ENCODE measurements at regions not wholly inside any gene's neighbourhood (a gene's known extent, or its start where the extent isn't known, plus 50 kb on each side); places are given as distances from the start of the nearest gene placed in this dataset.

DNA sequence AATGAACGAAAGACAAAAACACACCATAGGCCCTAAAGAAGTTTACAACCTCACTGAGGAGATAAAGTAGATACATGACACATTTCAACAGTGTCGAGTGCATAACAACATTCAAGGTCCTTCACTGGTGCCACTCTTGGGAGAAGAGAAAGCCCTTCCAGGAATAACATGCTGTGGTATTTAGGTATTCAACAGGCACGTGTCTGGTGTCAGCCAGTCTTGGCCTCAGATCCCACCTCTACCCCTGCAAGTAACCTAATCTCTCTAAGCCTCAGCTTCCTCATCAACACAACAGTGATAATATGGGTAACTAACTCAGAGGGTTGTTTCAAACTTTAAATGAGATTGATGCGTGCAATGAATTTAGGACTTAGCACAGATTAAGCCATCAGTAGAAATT is 235.0 kb upstream of the ZC3H12C start:
- no peak for DNase-seq (ENCODE audit: low read depth in 3 of 3)

DNA sequence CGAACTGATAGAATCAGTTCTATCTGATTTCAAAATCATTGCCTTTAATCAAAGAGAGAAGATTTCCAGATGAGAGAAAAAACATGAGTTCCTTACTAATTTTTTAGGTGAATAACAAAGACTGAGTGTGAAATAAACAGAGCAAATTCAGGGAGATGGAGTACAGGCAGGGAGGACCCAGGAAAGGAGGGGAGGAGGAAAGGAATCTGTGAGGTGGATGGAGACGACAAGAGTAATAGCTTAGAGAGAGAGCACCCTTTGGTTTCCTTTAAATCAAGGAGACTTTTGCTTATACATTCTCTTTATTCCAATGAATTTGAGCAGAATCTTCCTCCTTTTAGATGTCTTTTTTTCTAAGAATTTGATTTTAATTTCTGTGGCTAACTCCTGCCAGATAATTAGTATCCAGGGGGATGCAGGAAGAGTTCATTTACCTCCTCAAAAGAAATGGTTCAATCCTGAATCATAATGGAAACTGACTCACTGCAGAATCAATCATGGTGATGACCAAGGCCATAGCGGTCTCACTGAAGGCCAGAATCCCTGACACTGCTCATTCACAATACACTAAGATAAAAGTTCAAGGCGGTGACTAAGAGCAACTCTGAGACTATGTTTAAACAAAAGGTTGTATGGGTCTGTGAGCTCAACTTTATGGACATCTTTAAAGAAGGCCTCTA is 234.0 kb upstream of the ZC3H12C start:
- DNase-seq (ENCODE audit: low read depth in 3 of 3): no peak

DNA sequence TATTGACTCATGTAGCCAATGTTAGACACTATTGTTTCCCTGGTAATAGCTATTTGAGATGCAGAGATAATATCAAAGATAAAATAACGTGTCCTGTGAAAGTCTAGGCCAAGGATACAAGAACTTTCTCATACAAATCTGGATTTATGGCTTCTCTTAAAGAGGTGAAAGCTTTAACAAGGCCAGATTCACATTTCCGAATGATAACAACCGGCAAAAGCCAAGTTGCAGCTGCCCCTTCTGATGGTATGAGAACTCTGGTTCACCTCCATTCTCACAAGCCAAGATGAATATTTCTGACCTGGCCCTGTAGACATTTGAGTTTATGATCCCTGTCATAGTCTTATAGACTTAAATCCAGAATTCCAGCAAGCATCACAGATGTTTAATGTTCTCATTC is 230.4 kb upstream of the ZC3H12C start:
- DNase-seq (ENCODE audit: low read depth in 3 of 3): no peak

DNA sequence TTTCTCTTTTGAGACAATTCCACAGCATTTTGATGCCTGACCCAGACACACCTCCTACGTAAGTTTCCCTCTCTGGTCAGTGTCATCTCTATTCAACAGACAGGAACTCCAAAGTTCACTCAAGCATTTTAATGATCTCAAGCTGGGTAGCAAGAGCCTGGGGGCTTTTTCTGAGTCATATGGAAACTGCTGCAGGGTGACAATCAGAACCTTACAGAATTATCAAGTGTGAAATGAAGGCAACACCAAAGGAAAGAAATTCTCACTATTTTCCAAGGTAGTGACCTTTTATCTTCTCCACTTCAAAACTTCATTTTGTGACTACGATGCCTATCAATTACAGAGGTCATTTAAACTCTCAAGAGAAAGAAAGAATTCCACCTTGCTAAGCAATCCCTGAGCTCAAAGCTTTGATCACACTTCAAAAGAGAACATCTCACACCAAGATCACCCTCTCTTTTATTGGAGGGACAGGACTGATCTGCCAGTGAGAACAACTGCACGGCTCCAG is 229.0 kb upstream of the ZC3H12C start:
- no peak for DNase-seq (ENCODE audit: low read depth in 3 of 3)

DNA sequence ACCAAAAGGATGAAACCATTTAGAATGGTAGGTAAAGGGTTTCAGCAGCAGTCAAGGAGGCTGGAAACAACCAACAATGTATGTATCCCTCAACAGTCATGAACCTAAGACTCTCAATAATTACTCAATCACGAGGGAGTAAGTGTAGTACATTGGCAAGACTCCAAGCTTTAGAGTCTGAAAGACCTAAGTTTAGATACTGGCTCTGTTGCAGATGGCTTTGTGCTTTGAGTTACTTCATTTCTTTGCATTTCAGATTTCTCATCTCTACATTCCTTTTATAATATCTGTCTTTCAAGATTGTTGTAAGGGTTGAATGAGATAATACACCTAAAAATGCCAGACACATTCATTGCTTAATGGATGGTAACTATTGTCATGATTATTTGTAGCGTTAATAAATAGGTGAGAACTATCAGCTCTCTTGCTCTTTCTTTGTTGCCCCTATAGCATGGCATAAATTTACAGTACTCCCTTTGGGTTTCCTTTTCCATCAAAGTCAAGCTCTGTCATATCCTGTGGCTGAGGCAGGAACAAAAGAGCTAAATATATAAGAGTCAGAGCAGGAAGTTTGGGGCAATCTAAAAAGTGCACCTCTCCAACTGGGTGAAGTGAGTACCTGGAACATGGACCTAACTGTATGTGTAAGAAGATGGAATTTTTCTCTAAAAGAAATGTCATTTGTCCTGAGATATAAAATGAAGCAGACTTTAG is 228.2 kb upstream of the ZC3H12C start:
- DNase-seq (ENCODE audit: low read depth in 3 of 3): no peak

DNA sequence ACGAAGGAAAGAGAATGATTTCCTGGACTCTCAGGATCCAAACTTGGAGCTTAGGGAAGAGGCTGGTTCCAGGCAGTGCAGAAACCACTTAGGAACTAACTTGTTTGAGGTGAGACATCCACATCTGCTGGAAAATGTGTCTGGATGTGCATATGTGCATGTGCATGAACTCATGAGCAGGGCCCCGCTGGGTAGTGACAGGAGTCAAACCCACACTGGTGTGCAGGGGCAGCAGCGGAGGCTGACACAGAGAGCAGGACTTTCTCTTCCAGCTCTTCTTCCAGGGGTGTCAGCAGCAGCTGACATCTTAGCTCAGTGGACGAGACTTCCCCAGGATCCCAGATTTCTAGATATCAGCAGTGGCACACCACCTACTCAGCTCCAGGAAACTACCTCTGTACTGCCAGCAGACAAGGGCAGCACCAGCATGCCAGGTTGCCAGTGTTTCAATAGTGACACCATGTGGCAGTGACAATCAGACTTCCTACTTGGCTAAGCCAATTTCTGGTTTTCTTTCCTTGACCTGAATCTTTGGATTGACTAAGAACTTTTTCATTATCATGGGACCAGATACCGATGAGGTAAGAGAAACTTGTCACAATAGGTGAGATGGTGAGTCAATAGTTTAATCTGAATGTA is 227.5 kb upstream of the ZC3H12C start:
- no peak for DNase-seq (ENCODE audit: low read depth in 3 of 3)

DNA sequence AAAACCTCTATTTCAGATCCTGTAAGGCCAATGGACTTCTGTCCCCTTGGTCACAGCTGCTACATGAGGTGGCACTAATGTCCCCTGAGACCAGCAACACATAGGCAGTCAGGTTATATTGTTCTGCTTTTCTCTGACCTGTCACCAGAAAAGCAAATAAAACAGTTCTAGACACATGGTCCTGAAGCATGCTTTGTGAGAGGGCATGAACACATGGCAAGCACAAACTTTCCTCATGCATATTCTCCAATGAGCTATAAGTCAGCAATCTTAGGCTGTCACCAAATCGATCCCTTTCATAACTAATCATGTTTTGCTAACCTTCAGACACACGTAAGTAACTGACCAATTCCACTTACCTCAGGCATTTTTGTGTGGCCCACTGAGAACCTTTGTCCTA is 225.4 kb upstream of the ZC3H12C start:
- DNase-seq (ENCODE audit: low read depth in 3 of 3): no peak

DNA sequence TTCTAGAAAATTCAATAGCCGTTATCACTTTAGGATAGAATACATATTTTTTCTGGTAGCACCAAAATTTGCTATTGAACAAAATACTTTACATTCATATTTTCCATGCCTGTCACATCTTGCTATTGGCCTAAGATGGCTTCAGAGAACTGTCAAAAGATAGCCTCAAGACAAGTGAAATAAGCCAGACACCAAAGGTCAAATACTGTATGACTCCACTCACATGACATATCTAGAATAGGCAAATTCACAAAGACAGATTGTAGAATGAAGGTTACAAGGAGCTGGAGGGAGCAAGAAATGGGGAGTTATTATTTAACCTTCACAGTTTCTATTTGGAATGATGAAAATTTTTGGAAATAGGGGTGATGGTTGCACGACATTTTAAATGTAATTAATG is 223.7 kb upstream of the ZC3H12C start:
- DNase-seq (ENCODE audit: low read depth in 3 of 3): no peak

DNA sequence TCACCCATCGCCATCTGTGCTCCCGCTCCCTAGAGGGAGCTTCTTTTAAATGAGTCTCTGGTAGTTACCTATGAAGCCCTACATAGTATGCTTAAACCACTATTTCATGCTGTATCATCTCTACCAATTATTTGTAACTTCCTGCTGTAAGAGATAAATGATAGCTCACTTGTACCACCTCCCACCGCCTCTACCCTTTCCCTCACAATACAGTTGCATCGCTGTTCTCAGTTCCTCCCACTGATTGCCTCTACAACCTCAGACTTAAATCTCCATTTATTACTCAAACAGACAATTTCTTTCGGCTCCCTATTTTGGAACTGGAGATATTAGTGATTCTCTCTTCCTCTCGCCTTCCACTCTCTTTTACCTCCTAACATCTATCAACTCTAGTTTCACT is 222.9 kb upstream of the ZC3H12C start:
- no peak for DNase-seq (ENCODE audit: low read depth in 3 of 3)

DNA sequence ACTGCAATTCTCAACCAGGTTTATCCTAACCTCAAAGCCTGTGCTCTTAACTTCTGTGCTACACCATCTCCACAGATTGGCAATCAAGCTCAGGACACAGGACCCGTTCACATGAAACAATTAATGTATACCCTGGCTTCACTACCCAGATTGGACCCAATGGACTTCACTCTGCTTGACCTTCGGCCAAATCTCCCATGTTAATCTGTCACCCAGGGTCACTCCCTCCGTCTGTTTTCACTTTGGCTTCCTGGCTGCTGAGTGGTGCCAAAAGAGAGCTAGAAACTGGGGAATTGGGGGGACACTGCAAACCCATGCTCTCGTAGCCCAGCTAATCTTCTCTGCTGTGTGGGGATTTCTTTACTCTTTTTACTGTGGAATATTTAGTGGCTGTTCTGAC is 216.1 kb upstream of the ZC3H12C start:
- DNase-seq (ENCODE audit: low read depth in 3 of 3): no peak

DNA sequence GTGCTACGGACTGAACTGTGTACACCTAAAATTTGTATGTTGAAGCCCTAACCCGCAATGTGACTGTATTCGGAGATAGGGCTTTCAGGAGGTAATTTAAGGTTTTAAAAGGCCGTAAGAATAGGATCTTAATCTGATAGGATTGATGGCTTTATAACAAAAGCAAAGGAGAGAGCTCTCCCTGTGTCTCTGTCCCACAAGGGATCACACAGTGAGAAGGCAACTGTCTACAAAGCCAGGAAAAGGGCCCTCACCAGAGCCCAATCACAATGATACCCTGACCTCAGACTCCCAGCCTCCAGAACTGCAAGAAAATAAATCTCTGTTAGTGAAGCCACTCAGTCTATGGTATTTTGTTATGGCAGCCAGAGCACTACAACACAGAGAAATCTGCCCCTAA is 208.7 kb upstream of the ZC3H12C start:
- no peak for DNase-seq (ENCODE audit: low read depth in 3 of 3)

DNA sequence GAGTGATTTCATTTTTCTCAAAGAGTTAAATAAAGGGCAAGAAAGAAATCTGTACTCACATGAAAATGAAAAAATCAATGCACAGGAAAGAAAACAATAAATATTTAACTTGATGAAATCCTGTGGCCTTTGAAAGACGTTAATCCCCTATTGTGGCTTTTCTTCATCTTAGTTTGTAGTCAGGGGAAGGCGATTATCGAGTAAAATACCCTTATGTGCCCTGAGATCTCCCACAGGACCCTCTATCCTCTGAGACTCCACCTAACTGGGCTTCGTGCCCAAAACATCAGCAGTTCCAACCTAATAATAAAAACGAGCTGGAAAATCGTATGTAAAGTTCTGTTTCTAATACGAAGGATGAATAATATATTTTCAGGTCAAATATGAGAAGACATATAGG is 208.2 kb upstream of the ZC3H12C start:
- DNase-seq (ENCODE audit: low read depth in 3 of 3): no peak

DNA sequence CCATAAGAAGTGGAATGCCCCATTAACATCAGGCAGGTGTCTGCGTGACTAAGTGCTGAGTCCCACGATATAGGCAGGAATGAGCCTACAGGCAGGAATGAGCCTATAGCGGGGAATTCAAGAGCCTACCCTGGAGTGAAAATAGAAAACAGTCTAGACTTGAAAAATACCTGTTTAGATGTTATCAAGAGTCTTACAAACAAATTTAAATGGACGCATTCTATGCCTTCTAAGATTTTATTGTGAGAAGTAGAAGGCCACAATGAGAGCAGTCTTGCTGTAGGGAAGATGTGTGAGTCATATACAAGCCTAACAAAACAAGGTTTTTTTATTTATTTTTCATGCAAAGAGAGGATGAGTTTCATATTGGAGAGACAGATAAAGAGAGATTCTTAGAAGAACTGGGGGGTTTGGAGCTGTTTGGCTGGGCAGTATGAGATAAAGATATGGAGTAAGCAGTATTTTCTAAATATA is 200.8 kb upstream of the ZC3H12C start:
- no peak for DNase-seq (ENCODE audit: low read depth in 3 of 3)

DNA sequence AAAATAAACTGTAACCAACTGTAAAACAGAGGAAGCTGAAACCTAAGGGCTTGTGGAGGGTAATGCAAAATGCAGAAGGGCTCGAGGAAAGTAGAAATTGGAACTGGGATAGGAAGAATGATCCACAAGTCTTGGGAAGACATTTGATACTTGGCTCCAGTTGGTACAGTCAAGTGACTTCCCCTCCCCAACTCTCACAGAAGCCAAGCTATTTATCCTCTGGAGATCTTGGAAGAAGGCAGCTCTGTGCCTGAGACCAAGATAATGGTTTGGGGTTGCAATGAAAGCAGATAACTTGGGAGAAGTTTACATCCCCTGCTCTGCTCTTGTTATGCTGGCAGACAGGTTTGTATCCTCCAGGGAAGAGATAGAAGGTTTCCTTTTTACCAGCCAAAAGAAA is 198.9 kb upstream of the ZC3H12C start:
- DNase-seq (ENCODE audit: low read depth in 3 of 3): no peak

DNA sequence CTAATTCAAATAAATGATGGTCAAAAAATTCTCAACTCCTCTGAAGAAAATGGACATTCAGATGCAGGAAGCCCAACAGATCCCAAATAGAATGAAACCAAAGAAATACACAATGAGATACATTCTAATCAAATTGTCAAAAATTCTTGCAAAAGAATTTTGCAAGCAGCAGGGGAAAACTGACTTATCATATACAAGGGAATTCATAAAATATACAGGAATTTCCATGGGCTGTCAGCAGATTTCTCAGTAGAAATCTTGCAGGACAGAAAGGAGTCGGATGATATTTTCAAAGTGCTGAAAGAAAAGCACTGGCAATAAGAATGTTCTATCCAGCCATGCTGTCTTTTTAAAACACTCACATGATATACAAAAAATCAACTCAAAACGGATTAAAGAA is 194.6 kb upstream of the ZC3H12C start:
- no peak for DNase-seq (ENCODE audit: low read depth in 3 of 3)

DNA sequence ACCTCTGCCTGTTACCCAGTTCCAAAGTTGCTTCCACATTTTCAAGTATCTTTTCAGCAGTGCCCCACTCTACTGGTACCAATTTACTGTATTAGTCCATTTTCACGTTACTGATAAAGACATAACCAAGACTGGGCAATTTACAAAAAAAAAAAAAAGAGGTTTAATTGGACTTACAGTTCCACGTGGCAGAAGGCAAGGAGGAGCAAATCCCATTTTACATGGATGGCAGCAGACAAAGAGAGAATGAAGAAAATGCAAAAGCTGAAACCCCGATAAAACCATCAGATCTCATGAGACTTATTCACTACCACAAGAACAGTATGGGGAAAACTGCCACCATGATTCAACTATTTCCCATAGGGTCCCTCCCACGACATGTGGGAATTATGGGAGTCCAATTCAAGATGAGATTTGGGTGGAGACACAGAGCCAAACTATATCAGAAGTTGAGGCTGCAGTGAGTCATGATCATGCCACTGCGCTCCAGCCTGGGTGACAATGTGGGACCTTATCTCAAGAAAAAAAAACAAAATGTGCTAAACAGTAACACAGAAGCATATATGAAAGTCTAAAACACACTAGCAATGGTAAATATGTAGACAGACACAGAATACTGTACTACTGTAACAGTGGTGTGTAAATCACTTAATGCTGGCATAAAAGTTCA is 190.3 kb upstream of the ZC3H12C start:
- DNase-seq (ENCODE audit: low read depth in 3 of 3): no peak

DNA sequence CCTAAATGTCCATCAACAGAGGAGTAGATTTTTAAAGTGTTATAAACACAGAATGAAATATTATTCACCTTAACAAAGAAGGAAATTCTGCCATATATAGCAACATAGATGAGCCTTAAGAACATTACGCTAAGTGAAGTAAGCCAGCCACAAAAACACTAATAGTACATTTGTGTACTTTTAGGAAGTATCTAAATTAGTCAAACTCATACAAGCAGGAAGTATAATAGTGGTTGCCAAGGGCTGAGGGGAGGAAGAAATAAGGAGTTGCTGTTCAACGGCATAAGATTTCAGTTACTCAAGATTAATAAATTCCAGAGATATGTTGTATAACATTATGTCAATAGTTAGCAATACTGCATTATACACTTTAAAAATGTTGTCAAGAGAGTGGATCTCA is 181.7 kb upstream of the ZC3H12C start:
- DNase-seq (ENCODE audit: low read depth in 3 of 3): no peak

DNA sequence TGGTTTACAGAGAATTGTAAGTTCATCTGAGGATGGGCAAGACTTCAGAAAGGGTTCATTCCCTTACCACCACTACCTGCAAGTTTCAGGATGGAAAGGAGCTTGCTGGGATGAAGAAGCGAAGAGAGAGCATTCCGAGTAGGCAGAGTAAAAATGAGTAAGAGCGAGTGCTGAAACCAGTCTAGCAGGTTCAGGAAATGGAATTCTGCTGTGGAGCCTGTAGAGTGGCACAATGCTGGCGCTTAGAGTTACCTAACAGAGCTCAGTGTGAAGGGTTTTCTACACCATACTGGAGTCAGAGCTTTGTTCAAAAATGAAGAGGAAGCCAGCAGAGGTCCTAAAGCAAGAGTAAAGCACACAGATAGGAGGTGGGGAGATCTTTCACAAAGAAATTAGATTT is 179.2 kb upstream of the ZC3H12C start:
- no peak for DNase-seq (ENCODE audit: low read depth in 3 of 3)

DNA sequence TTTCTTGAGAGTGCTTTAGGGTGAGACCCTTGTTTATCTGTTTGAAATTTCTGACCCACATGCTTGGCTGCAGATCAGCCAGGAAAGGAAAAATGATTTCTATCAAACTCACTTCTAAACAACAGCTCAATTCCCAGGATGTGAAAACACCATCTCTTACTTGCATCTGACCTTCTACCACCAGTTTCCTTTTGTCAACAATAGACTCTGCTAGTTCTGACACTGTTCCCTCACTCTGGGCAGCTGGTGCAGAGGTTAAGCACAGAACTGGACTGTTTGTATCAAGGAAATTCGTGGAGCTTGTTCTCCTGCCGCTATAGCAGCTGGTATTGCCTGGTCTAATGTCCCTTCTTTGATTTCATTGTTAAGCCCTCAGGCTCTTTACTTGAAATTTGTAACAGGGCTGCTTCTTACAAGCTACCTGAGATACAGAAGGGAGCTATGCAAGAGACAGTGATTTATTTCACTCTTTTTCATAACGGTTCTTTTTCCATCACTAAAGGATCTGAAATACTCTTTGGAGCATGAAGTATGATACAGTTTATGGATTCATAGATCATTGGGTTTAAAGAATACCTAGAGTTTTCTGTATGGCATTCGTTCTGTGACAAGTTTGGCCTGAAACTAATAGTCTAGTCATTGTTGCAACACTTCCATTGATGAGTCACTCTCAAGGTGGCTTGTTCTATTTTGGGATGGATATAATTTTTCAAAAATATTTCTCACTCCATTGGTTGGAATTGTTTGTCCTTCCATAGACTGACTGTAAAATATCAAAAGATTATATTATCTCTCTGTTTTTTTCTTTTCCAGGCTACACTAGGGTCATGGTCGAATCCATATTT is 178.2 kb upstream of the ZC3H12C start:
- no peak for DNase-seq (ENCODE audit: low read depth in 3 of 3)

DNA sequence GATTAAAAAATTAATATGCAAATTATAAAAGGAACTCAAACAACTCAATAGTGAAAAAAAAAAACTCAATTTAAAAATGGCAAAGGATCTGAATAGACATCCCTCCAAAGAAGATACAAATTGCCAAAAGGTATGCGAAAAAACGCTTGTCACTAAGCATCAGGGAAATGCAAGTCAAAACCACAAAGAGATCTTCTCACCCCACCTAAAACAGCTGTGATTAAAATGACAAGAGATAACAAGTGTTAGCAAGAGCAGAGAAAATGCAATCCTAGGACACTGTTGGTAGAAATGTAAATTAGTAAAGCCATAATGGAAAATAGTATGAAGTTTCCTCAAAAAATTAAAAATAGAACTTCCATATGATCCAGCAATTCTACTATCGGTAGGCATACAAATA is 166.3 kb upstream of the ZC3H12C start:
- no peak for DNase-seq (ENCODE audit: low read depth in 3 of 3)

DNA sequence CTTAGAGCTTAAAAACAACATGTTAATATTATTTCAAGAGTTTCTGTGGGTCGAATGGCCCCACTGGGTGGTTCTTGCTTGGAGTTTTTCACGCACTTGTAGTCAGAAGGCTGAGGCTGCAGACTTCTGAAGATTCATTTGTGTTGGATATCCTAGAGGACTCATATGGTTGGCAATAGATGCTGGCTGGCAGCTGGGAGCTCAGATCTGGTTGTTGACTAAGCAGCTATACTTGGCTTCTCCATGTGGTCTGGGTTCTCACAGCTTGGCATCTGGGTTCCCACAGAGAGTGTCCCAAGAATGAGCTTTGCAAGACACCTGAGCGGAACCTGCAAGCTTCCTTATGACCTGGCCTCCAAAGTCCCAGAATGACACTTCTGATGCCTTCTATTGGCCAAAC is 163.9 kb upstream of the ZC3H12C start:
- DNase-seq (ENCODE audit: low read depth in 3 of 3): no peak

DNA sequence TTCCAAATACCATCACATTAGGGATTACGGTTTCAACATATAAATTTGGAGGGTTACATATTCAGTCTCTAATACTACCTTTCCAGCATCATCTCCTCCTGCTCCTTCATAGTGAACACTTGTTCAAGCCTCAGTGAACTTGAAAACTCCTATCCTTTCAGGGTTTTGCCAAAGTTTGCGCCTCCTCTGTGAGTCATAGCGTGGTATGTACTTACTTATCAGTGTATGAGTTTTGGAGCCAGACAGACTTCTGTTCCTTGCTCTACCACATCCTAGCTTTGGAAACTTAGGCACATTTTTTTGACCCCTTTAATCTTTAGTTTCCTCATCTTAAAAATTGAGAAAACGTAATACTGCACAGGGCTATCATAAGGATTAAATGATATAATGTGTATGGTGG is 160.1 kb upstream of the ZC3H12C start:
- no peak for DNase-seq (ENCODE audit: low read depth in 3 of 3)
